T47D (cell line): ENCODE measurements at regions not wholly inside any gene's neighbourhood (a gene's known extent, or its start where the extent isn't known, plus 50 kb on each side); places are given as distances from the start of the nearest gene placed in this dataset.
"Not testable (repeated sequence)": the region's sequence is repeated elsewhere in the genome, so short reads cannot be mapped to it uniquely, and the experiment has no call there.

Experiments
- DNase-seq, 2 experiments: peaks; one replicate each; pipeline versions ENCODE4 v3.0.0 to v3.0.0-alpha.2; 2011 to 2012; ENCODE audit warnings: low read depth in 1 of 2, low spot score in 1 of 2
- JUND ChIP-seq: IDR thresholded peaks from 2 replicates; pipeline ENCODE4 v1.6.1; 2012; ENCODE audit warnings: low read depth
- in situ Hi-C: cut with HindIII; loops from 2 replicates; pipeline ENCODE4 v1.10.0; 2016; ENCODE audit warnings: low sequenced_read_pairs, low pct_unique_long_range_greater_than_20kb

GRCh38 chr11:71383461-71383860, 64.7 kb downstream of the DHCR7 start:
- no peak for TF ChIP-seq JUND
- no peak for DNase-seq
- in situ Hi-C loops = no loop called here

- in situ Hi-C loops = no loop called here
- DNase-seq = no peak
- TF ChIP-seq JUND = no peak
Observed at GRCh38 chr11:71381781-71382505, 66.2 kb downstream of the DHCR7 start.

GRCh38 chr11:71379701-71380100, 68.5 kb downstream of the DHCR7 start:
- in situ Hi-C loops = no loop called here
- TF ChIP-seq JUND = no peak
- no peak for DNase-seq

GRCh38 chr11:71373791-71374454, 74.3 kb downstream of the DHCR7 start:
- in situ Hi-C loops = no loop called here
- DNase-seq = no peak
- no peak for TF ChIP-seq JUND

GRCh38 chr11:71372693-71373657, 75.2 kb downstream of the DHCR7 start:
- no peak for TF ChIP-seq JUND
- in situ Hi-C loops = no loop called here

GRCh38 chr11:71371674-71372069, 76.5 kb downstream of the DHCR7 start:
- TF ChIP-seq JUND = no peak
- in situ Hi-C loops = no loop called here
- DNase-seq = no peak

More at GRCh38 chr11:71372693-71373657, 75.2 kb downstream of the DHCR7 start:
- DNase-seq = peak; percentile 77 to 80

GRCh38 chr11:71370895-71371673, 77.1 kb downstream of the DHCR7 start:
- in situ Hi-C loops = no loop called here
- no peak for DNase-seq
- TF ChIP-seq JUND = no peak

- in situ Hi-C loops = no loop called here
- no peak for TF ChIP-seq JUND
- no peak for DNase-seq
Observed at GRCh38 chr11:71370020-71370747, 78.0 kb downstream of the DHCR7 start.

GRCh38 chr11:71369411-71369810, 78.8 kb downstream of the DHCR7 start:
- in situ Hi-C loops = no loop called here
- no peak for DNase-seq
- no peak for TF ChIP-seq JUND

GRCh38 chr11:71368966-71369365, 79.2 kb downstream of the DHCR7 start:
- TF ChIP-seq JUND = no peak
- no peak for DNase-seq
- in situ Hi-C loops = no loop called here

- no peak for TF ChIP-seq JUND
- no peak for DNase-seq
- in situ Hi-C loops = no loop called here
Observed at GRCh38 chr11:71367756-71368155, 80.4 kb downstream of the DHCR7 start.

- in situ Hi-C loops, DNase-seq: not testable (repeated sequence)
Observed at GRCh38 chr11:71367276-71367675, 80.9 kb downstream of the DHCR7 start.
